ENCODE measurements at regions not wholly inside any gene's neighbourhood (a gene's known extent, or its start where the extent isn't known, plus 50 kb on each side); places are given as distances from the start of the nearest gene placed in this dataset.

- H3K36me3 ChIP-seq (ENCODE audit: control insufficient read depth, insufficient read depth, low read length), result no peaks in the 10 kb centered on the region
- H3K27me3 ChIP-seq (ENCODE audit: control insufficient read depth, insufficient read depth, low read length), result no peaks in the 10 kb centered on the region
- DNase-seq, result no peak
- H3K9me3 ChIP-seq (ENCODE audit: control insufficient read depth, low read depth, low read length), result no peaks in the 10 kb centered on the region
- no peak overlapping the region for H3K27ac ChIP-seq (ENCODE audit: low read length)
- no peaks in the 10 kb centered on the region for H3K4me1 ChIP-seq (ENCODE audit: control insufficient read depth, insufficient read depth, low read length)
- WGBS (ENCODE audit: insufficient coverage, low lambda C conversion rate), result no CpG with 5 or more reads among the region's 9 CpGs
- H3K4me3 ChIP-seq (ENCODE audit: low read length), result no peak overlapping the region
These were observed 356.1 kb downstream of the OTOL1 start for GRCh38 chr3:161852744-161853143.

DNA sequence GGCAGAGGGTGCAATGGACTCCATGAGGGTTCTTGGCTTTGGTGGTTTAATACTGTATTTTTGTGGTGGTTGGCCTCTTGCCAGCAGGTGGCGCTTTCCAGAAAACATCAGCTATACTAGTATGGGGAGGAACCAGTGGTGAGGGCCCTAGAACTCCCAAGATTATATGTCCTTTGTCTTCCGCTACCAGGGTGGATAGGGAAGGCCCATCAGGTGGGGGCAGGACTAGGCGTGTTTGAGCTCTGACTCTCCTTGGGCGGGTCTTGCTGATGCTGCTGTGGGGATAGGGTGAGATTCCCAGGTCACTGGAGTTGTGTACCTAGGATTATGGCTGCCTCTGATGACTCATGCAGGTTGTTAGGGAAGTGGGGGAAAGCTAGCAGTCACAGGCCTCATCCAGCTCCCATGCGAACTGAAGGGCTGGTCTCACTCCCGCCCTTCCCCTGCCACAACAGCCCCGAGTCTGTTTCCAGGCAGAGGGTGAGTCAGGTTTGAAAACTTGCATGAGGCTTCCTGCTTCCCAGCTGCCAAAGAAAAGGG, 357.7 kb downstream of the OTOL1 start:
- H3K27me3 ChIP-seq (ENCODE audit: control insufficient read depth, insufficient read depth, low read length), result no peaks in the 10 kb centered on the region
- no CpG with 5 or more reads among the region's 7 CpGs for WGBS (ENCODE audit: insufficient coverage, low lambda C conversion rate)
- no peak overlapping the region for H3K27ac ChIP-seq (ENCODE audit: low read length)
- no peak overlapping the region for H3K4me3 ChIP-seq (ENCODE audit: low read length)
- no peaks in the 10 kb centered on the region for H3K9me3 ChIP-seq (ENCODE audit: control insufficient read depth, low read depth, low read length)
- peak; percentile 29 to 69 for DNase-seq
- H3K4me1 ChIP-seq (ENCODE audit: control insufficient read depth, insufficient read depth, low read length), result no peaks in the 10 kb centered on the region
- no peaks in the 10 kb centered on the region for H3K36me3 ChIP-seq (ENCODE audit: control insufficient read depth, insufficient read depth, low read length)

- Histone ChIP-seq H3K36me3 (ENCODE audit: control insufficient read depth, insufficient read depth, low read length) (no peaks in the 10 kb centered on the region), H3K4me3 (ENCODE audit: low read length) (no peak overlapping the region), H3K4me1 (ENCODE audit: control insufficient read depth, insufficient read depth, low read length) (no peaks in the 10 kb centered on the region), H3K9me3 (ENCODE audit: control insufficient read depth, low read depth, low read length) (no peaks in the 10 kb centered on the region), H3K27ac (ENCODE audit: low read length) (no peak overlapping the region), H3K27me3 (ENCODE audit: control insufficient read depth, insufficient read depth, low read length) (no peaks in the 10 kb centered on the region)
- WGBS (ENCODE audit: insufficient coverage, low lambda C conversion rate), result 100% methylated on average over 2 of the region's 4 CpGs
- no peak for DNase-seq
These were observed 362.4 kb downstream of the OTOL1 start for GRCh38 chr3:161859057-161859456.

GRCh38 chr3:161859865-161860450, 363.4 kb downstream of the OTOL1 start:
- no CpG with 5 or more reads among the region's 4 CpGs for WGBS (ENCODE audit: insufficient coverage, low lambda C conversion rate)
- no peak for DNase-seq
- Histone ChIP-seq H3K36me3 (ENCODE audit: control insufficient read depth, insufficient read depth, low read length) (no peaks in the 10 kb centered on the region), H3K27ac (ENCODE audit: low read length) (no peak overlapping the region), H3K9me3 (ENCODE audit: control insufficient read depth, low read depth, low read length) (no peaks in the 10 kb centered on the region), H3K4me3 (ENCODE audit: low read length) (no peak overlapping the region), H3K4me1 (ENCODE audit: control insufficient read depth, insufficient read depth, low read length) (no peaks in the 10 kb centered on the region), H3K27me3 (ENCODE audit: control insufficient read depth, insufficient read depth, low read length) (no peaks in the 10 kb centered on the region)

DNA sequence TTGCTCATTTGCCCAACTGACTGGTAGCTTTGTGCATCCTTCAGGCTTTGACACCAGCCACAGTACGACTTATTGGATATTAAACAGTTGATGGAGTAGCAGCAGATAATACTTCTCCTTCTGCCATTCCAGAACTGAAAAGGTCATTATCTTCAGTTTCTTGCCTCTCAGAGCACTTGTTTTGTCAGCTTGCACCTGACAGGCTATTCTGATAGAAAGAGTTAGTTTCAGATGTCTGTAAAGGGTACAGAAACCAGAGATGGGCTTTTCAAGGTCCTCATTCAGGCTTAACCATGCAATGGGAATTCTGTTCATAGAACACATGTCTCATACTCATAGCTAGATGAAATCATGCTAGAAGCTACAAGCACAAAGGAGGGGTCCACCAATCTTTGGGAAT, 367.2 kb downstream of the OTOL1 start:
- Histone ChIP-seq H3K4me1 (ENCODE audit: control insufficient read depth, insufficient read depth, low read length) (no peaks in the 10 kb centered on the region), H3K9me3 (ENCODE audit: control insufficient read depth, low read depth, low read length) (no peaks in the 10 kb centered on the region), H3K27ac (ENCODE audit: low read length) (no peak overlapping the region), H3K4me3 (ENCODE audit: low read length) (no peak overlapping the region), H3K27me3 (ENCODE audit: control insufficient read depth, insufficient read depth, low read length) (no peaks in the 10 kb centered on the region), H3K36me3 (ENCODE audit: control insufficient read depth, insufficient read depth, low read length) (no peaks in the 10 kb centered on the region)
- no CpG with 5 or more reads among the region's 1 CpG for WGBS (ENCODE audit: insufficient coverage, low lambda C conversion rate)
- no peak for DNase-seq

- Histone ChIP-seq H3K4me3 (ENCODE audit: low read length) (no peak overlapping the region), H3K4me1 (ENCODE audit: control insufficient read depth, insufficient read depth, low read length) (no peaks in the 10 kb centered on the region), H3K27me3 (ENCODE audit: control insufficient read depth, insufficient read depth, low read length) (no peaks in the 10 kb centered on the region), H3K27ac (ENCODE audit: low read length) (no peak overlapping the region), H3K9me3 (ENCODE audit: control insufficient read depth, low read depth, low read length) (no peaks in the 10 kb centered on the region), H3K36me3 (ENCODE audit: control insufficient read depth, insufficient read depth, low read length) (no peaks in the 10 kb centered on the region)
- no CpG with 5 or more reads among the region's 1 CpG for WGBS (ENCODE audit: insufficient coverage, low lambda C conversion rate)
- DNase-seq, result no peak
These were observed 369.6 kb downstream of the OTOL1 start for GRCh38 chr3:161866176-161866575.

DNA sequence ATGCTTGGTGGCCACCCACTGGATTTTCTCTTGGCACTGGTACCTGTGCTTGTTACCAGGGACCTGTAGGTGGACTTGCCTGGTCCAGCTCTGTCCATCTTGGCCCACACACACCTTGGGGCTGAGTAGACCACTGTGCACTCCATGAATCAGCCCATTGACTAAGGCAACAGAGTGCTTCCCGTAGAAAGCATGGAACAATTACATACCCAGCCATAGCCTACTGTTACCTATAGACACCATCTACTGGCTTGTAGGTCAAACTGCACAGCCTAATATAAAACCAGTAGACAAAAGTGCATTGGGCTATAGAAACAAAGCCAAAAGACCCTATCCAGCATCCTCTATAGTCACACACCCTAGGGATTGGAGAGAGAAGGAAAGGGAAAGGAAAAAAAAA, 378.9 kb downstream of the OTOL1 start:
- no CpG with 5 or more reads among the region's 1 CpG for WGBS (ENCODE audit: insufficient coverage, low lambda C conversion rate)
- Histone ChIP-seq H3K27ac (ENCODE audit: low read length) (no peak overlapping the region), H3K9me3 (ENCODE audit: control insufficient read depth, low read depth, low read length) (no peaks in the 10 kb centered on the region), H3K36me3 (ENCODE audit: control insufficient read depth, insufficient read depth, low read length) (no peaks in the 10 kb centered on the region), H3K27me3 (ENCODE audit: control insufficient read depth, insufficient read depth, low read length) (no peaks in the 10 kb centered on the region), H3K4me3 (ENCODE audit: low read length) (no peak overlapping the region), H3K4me1 (ENCODE audit: control insufficient read depth, insufficient read depth, low read length) (no peaks in the 10 kb centered on the region)
- no peak for DNase-seq

DNA sequence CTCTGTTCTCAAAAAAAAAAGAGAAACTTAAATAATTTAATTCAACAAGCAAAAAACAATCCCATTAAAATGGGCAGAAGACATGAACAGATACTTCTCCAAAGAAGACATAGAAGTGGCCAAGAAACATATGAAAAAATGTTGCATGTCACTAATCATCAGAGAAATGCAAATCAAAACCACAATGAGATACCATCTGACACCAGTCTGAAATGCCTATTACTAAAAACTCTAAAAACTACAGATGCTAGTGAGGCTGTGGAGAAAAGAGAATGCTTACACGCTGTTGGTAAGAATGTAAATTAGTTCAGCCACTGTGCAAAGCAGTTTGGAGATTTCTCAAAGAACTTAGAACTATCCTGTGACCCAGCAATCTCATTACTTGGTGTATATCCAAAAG, 382.9 kb downstream of the OTOL1 start:
- Histone ChIP-seq H3K4me3 (ENCODE audit: low read length) (no peak overlapping the region), H3K36me3 (ENCODE audit: control insufficient read depth, insufficient read depth, low read length) (no peaks in the 10 kb centered on the region), H3K27me3 (ENCODE audit: control insufficient read depth, insufficient read depth, low read length) (no peaks in the 10 kb centered on the region), H3K9me3 (ENCODE audit: control insufficient read depth, low read depth, low read length) (no peaks in the 10 kb centered on the region), H3K4me1 (ENCODE audit: control insufficient read depth, insufficient read depth, low read length) (no peaks in the 10 kb centered on the region), H3K27ac (ENCODE audit: low read length) (no peak overlapping the region)
- DNase-seq, result no peak
- no CpG with 5 or more reads among the region's 1 CpG for WGBS (ENCODE audit: insufficient coverage, low lambda C conversion rate)

DNA sequence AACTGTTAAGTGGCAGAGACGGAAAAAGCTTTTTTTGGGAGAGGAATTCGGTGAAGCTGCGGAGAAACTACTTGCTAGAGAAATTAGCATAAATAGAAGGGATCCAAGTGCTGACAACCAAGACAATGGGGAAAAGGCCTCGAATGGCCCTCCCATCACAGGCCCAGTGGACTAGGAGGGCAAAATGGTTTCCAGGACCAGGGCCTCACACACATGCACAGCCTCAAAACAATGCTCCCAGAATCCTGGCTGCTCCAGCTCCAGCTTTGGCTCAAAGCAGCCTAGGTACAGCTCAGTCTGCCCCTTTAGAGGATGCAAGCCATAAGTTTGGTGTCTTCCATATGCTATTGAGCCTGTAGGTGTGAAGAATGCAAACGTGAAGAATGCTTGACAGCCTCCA, 388.2 kb downstream of the OTOL1 start:
- no peaks in the 10 kb centered on the region for H3K36me3 ChIP-seq (ENCODE audit: control insufficient read depth, insufficient read depth, low read length)
- 93% methylated on average over 3 of the region's 5 CpGs for WGBS (ENCODE audit: insufficient coverage, low lambda C conversion rate)
- no peaks in the 10 kb centered on the region for H3K4me1 ChIP-seq (ENCODE audit: control insufficient read depth, insufficient read depth, low read length)
- peaks cover 3% of the 10 kb centered on the region for H3K9me3 ChIP-seq (ENCODE audit: control insufficient read depth, low read depth, low read length)
- H3K27me3 ChIP-seq (ENCODE audit: control insufficient read depth, insufficient read depth, low read length), result no peaks in the 10 kb centered on the region
- no peak overlapping the region for H3K4me3 ChIP-seq (ENCODE audit: low read length)
- DNase-seq, result no peak
- no peak overlapping the region for H3K27ac ChIP-seq (ENCODE audit: low read length)

GRCh38 chr3:161890147-161890625, 393.6 kb downstream of the OTOL1 start:
- Histone ChIP-seq H3K9me3 (ENCODE audit: control insufficient read depth, low read depth, low read length) (peaks cover 2% of the 10 kb centered on the region), H3K36me3 (ENCODE audit: control insufficient read depth, insufficient read depth, low read length) (no peaks in the 10 kb centered on the region), H3K27ac (ENCODE audit: low read length) (no peak overlapping the region), H3K27me3 (ENCODE audit: control insufficient read depth, insufficient read depth, low read length) (no peaks in the 10 kb centered on the region), H3K4me1 (ENCODE audit: control insufficient read depth, insufficient read depth, low read length) (no peaks in the 10 kb centered on the region), H3K4me3 (ENCODE audit: low read length) (no peak overlapping the region)
- WGBS (ENCODE audit: insufficient coverage, low lambda C conversion rate), result no CpG with 5 or more reads among the region's 2 CpGs
- DNase-seq, result no peak

DNA sequence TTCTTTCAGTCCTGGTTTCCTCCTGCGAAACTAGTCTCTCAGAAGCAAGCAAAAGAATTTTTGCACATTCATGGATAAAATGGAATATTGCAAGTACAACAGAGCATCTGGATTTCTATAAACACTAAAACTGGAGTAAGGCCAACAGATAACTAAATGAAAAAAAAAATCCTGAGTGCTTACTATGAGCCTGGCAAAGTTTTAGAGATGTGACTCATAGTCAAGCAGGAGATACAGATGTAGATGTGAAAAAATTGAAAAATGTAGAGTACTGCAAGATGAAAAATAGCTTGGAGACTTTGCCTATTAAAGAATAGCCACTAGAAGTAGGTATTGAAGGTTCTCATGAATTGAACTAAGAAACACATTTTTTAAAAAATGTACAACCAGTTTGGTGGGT, 397.4 kb downstream of the OTOL1 start:
- Histone ChIP-seq H3K27me3 (ENCODE audit: control insufficient read depth, insufficient read depth, low read length) (no peaks in the 10 kb centered on the region), H3K27ac (ENCODE audit: low read length) (no peak overlapping the region), H3K9me3 (ENCODE audit: control insufficient read depth, low read depth, low read length) (no peaks in the 10 kb centered on the region), H3K4me1 (ENCODE audit: control insufficient read depth, insufficient read depth, low read length) (no peaks in the 10 kb centered on the region), H3K4me3 (ENCODE audit: low read length) (no peak overlapping the region), H3K36me3 (ENCODE audit: control insufficient read depth, insufficient read depth, low read length) (no peaks in the 10 kb centered on the region)
- no CpG with 5 or more reads among the region's 1 CpG for WGBS (ENCODE audit: insufficient coverage, low lambda C conversion rate)
- no peak for DNase-seq
